Left forelimb (tissue), 1 donor: ENCODE measurements at regions not wholly inside any gene's neighbourhood (a gene's known extent, or its start where the extent isn't known, plus 50 kb on each side); places are given as distances from the start of the nearest gene placed in this dataset.

Experiments
- DNase-seq: peaks from one replicate; pipeline ENCODE4 v3.0.0-alpha.2; 2018; ENCODE audit warnings: low spot score

- no peak for DNase-seq
Measured at GRCh38 chr18:78677483-78678317, 301.9 kb upstream of the SALL3 start.

GRCh38 chr18:78678318-78678695 lies 301.3 kb upstream of the SALL3 start:
- DNase-seq, result no peak

GRCh38 chr18:78679031-78679430 lies 300.6 kb upstream of the SALL3 start:
- no peak for DNase-seq

GRCh38 chr18:78679613-78680260 lies 299.9 kb upstream of the SALL3 start:
- DNase-seq, result peak; percentile 34

GRCh38 chr18:78681396-78681795 lies 298.2 kb upstream of the SALL3 start:
- DNase-seq, result peak; percentile 42

- no peak for DNase-seq
Measured at GRCh38 chr18:78681934-78682333, 297.7 kb upstream of the SALL3 start.

GRCh38 chr18:78682716-78683115 lies 296.9 kb upstream of the SALL3 start:
- no peak for DNase-seq

GRCh38 chr18:78683191-78684010 lies 296.2 kb upstream of the SALL3 start:
- DNase-seq, result peak; percentile 40

GRCh38 chr18:78685250-78685979 lies 294.2 kb upstream of the SALL3 start:
- no peak for DNase-seq

- DNase-seq, result peak; percentile 40
Measured at GRCh38 chr18:78685980-78686530, 293.6 kb upstream of the SALL3 start.

- peak; percentile 57 for DNase-seq
Measured at GRCh38 chr18:78686976-78687685, 292.5 kb upstream of the SALL3 start.

GRCh38 chr18:78687736-78688135 lies 291.9 kb upstream of the SALL3 start:
- no peak for DNase-seq

- DNase-seq, result no peak
Measured at GRCh38 chr18:78688249-78688648, 291.4 kb upstream of the SALL3 start.

- no peak for DNase-seq
Measured at GRCh38 chr18:78688916-78689315, 290.7 kb upstream of the SALL3 start.

- DNase-seq, result no peak
Measured at GRCh38 chr18:78689606-78690005, 290.0 kb upstream of the SALL3 start.

GRCh38 chr18:78692105-78692504 lies 287.5 kb upstream of the SALL3 start:
- no peak for DNase-seq

GRCh38 chr18:78693429-78693828 lies 286.2 kb upstream of the SALL3 start:
- no peak for DNase-seq

- no peak for DNase-seq
Measured at GRCh38 chr18:78696698-78697435, 282.8 kb upstream of the SALL3 start.

GRCh38 chr18:78697446-78697845 lies 282.2 kb upstream of the SALL3 start:
- DNase-seq, result no peak

GRCh38 chr18:78698914-78699313 lies 280.7 kb upstream of the SALL3 start:
- no peak for DNase-seq
